GM12864 (cell line): ENCODE measurements at regions not wholly inside any gene's neighbourhood (a gene's known extent, or its start where the extent isn't known, plus 50 kb on each side); places are given as distances from the start of the nearest gene placed in this dataset.

ENCODE experiments used
- DNase-seq: peaks from one replicate; pipeline ENCODE4 v3.0.0-alpha.2; 2011; ENCODE audit warnings: low read depth
- H3K4me3 ChIP-seq: 2 replicates; pipeline ENCODE4 v1.5.1; 2011; ENCODE audit warnings: mild to moderate bottlenecking, low read depth, low read length, control low read depth
- CTCF ChIP-seq: IDR thresholded peaks from 2 replicates; pipeline ENCODE4 v1.5.1; 2011; ENCODE audit warnings: low read depth, mild to moderate bottlenecking, moderate library complexity, low read length, control low read depth, inconsistent platforms; ENCODE audit errors: missing control alignments

GRCh38 chr18:78687736-78688135 is 291.9 kb upstream of the SALL3 start:
- no peak for TF ChIP-seq CTCF
- DNase-seq, result no peak
- no peak overlapping the region for H3K4me3 ChIP-seq

- H3K4me3 ChIP-seq, result no peak overlapping the region
- DNase-seq, result no peak
- TF ChIP-seq CTCF, result no peak
Observed at GRCh38 chr18:78688249-78688648, 291.4 kb upstream of the SALL3 start.

- no peak for TF ChIP-seq CTCF
Observed at GRCh38 chr18:78688916-78689315, 290.7 kb upstream of the SALL3 start.

GRCh38 chr18:78689606-78690005 is 290.0 kb upstream of the SALL3 start:
- no peak overlapping the region for H3K4me3 ChIP-seq
- no peak for TF ChIP-seq CTCF
- DNase-seq, result no peak

More at GRCh38 chr18:78688916-78689315, 290.7 kb upstream of the SALL3 start:
- no peak overlapping the region for H3K4me3 ChIP-seq
- no peak for DNase-seq

GRCh38 chr18:78692105-78692504 is 287.5 kb upstream of the SALL3 start:
- no peak for DNase-seq
- H3K4me3 ChIP-seq, result no peak overlapping the region
- no peak for TF ChIP-seq CTCF

GRCh38 chr18:78693429-78693828 is 286.2 kb upstream of the SALL3 start:
- no peak overlapping the region for H3K4me3 ChIP-seq
- no peak for DNase-seq
- no peak for TF ChIP-seq CTCF

GRCh38 chr18:78696698-78697435 is 282.8 kb upstream of the SALL3 start:
- no peak for DNase-seq
- no peak for TF ChIP-seq CTCF
- no peak overlapping the region for H3K4me3 ChIP-seq
